Activated effector memory CD4-positive, alpha-beta T cell treated with anti-CD3 and anti-CD28 coated beads, Interleukin-2, amount 50 U/mL, for 16 hours (primary cell): ENCODE measurements at regions not wholly inside any gene's neighbourhood (a gene's known extent, or its start where the extent isn't known, plus 50 kb on each side); places are given as distances from the start of the nearest gene placed in this dataset.

Experiments
- DNase-seq: peaks from one replicate; pipeline ENCODE4 v3.0.0-alpha.2; 2020

DNA sequence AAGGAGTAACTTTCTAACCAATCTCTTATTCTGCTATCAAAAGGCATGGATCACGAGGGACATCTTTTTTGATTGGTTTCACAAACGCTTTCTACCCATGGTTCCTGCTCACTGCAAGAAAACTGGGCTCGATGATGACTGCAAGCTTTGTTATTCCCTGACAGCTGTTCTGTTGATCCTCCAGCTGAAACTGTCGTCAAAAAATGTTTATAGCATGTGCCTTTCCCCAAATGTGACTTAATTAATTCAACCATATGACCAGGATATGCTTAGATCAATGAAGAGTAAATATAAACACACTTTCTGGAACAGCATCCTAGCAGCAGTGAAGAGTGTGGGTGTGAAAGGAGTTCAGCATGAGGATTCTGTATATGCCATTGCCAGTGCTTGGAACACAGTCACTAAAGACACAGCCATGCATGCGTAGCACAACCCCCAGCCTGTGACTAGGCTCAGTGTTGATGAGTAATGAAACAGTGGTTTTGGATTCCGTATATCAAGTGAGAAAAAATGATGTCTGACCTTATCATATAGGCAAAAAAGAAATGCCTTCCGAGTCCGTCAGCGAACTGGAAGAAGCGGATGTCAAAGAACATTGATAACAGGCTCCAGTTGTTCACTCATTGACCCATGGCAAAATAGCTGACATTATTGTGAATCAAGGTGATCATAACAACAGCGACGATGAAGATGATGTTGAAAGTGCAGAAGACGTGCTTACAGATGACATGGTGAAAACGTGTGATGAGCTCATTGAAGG lies 347.4 kb downstream of the FGF9 start:
- DNase-seq: no peak

DNA sequence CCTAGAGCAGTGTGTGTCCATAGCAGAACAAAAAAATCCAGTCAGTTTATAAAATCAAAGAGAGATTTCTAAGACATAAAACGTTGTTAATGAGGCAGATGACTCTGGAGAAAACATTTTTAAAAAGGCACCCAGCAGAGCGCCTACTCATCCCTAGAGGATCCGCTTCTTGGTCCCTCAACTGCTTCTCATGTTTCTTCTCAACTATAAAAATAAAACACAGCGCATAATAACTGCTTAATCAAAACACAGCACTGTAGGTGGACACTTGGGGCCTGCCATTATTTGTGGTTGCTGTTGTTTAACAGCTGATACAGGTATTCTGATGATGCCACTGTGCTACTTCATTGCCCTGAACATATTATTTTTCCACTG lies 347.9 kb downstream of the FGF9 start:
- no peak for DNase-seq

DNA sequence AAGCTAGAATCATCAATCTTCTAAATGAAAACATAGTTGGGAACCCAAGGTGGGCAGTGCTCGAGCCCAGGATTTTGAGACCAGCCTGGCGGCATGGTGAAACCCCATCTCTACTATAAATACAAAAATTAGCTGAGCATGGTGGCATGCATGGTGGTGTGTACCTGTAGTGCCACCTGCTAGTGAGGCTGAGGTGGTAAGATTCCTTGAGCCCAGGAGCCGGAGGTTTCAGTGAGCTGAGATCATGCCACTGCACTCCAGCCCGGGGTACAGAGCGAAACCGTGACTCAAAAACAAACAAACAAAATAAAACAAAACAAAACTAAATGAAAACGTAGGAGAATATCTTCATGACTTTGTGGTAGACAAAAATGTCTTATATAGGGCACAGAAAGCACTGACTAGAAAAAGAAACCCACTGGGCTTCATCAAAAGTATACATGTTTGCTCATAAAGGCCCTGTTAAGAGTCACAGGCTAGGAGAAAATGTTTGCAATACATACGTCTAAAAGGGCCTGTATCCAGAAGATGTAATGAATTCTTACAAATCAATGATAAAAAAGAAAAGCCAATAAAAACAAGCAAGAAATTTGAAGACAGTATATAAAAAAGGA lies 353.6 kb downstream of the FGF9 start:
- no peak for DNase-seq

DNA sequence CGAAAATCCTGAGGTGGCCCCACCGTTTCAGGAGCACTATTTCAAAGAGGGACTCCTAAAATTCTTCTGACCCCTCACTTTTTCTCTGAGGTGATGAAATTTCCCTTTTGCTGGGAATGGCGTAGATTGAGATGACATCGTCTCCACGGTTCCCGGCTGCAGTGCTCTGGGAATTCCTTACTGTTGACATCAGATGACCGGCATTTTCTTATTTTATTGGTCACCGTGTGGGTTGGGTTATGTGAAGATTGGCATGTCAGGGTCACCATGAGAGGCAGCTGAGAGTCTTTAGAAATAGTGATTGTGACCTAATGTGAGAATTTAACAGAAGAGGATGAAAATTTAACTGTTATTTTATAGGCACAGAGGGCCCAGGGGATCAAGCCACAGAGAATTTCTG lies 356.7 kb downstream of the FGF9 start:
- no peak for DNase-seq

DNA sequence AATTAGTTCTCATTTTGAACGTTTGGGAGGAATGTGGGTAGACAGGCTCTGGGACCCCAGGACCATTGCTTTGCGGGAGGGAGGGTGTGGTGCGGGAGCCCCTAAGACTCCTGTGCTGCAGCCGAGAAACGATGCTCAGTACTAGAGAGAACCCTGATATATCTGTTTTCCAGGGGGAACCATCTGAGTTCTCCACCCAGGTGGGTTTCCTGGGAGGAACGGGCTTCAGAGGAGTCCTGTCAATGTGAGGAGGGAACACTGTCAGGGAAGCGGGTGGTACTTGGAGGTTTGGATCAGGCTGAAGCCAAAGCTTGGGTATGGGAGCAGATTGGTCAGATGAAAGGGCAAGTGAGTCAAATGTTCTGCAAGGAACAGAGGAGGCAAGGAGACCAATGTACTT lies 358.0 kb downstream of the FGF9 start:
- DNase-seq: no peak

DNA sequence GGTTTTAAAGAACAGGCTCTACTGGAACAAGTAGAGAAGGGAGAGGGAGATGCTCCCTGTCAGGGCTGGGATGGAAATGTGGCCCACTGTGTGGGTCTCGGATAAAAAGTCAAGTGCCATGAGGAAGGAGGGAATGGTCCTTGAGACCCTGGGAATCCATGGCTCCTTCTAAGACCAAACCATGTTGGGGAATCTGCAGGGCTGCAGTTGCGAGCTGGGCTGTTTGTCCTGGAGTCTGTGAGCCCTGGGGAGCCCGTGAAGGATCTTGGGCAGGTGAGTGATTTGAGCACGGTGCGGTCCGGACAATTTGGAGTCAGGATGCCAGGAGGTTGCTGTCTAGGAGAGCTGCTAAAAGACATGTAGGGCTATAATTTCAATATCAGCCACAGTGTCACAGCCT lies 359.4 kb downstream of the FGF9 start:
- no peak for DNase-seq

DNA sequence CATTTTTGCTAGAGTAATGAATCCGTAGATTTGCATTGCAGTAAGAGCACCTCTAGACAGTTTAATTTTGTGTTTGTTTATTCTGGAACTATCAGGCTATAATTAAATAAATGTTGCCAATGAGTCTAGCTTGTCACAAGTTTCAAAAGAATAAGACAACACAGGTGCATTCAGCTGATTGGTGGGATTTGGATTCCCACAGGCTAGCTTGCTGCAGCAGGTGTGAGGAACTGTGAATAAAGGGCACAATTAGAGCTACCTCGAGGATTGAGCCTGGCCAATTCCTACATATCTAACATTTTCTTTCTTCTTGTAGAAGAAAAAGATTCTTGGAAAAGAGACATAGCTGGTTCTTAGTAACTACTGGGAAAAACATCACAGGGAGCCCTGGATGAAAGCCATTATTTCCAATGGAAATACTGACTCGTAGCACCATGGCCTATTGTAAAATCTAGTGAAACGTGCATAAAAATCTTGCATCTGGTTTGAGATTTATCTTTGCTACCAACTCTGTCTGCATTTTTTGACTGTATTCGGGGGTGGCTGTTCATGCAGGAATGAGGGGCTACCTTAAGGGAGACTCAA lies 360.9 kb downstream of the FGF9 start:
- DNase-seq: no peak

DNA sequence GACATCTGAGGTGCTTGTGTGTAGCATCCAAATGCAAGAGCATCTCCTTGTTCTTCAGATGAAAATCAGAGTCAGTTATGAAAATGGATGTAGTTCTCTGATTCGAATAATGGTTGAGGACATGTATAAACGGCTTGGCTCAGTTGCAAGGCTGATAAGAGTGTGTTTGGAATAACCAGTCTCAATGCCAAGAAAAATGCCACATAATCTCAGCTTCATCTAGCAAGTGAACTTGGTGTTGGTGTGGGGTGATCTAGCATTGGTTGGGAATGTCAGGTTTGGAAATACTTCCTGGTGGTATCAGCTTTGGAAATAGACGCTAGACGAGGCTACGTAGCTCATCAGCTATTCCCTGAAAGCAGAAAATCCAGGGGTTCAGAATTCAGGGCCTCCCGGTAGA lies 362.0 kb downstream of the FGF9 start:
- no peak for DNase-seq

DNA sequence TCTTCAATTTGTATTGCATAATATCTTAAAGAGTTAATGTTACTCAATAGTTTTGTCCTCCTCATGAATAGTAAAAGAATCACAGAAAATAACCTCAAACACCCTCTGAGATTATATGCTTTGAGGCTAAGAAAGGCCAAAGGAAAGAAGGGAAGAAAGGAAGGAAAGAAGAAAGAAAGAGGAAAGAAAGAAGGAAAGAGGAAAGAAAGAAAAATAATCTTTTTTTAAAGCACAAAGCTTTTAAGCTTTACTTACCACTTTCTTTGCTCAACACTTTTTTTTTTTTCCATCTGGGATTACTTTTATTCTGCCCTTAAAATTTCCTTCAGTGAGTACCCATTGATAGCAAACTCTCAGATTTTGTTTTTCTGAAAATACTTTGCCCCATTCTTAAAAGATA lies 369.1 kb downstream of the FGF9 start:
- no peak for DNase-seq

DNA sequence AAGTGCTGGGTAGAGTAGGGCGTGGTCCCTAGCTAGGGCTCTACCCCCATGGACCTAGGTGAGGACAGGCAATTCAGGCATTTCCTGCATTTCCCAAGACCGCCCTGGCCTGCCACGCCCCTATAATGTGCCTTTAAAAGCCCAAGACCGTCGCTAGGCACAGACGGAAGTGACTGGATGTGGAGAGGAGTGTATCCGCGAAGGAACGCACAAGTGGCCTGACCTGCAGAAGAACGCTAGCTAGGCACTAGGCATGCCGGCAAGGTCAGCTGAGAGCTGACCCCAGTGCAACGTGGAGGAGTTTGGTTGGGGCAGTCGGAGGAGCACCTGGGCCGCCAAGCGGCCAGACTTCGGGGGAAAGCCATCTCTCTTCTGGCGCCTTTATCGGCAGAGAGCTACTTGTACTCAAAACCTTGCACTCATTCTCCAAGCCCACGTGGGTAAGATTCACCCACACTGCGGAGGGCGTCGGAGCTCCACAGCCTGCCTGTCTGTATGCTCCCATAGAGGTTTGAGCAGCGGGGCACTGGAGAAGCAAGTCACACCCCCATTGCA lies 370.0 kb downstream of the FGF9 start:
- no peak for DNase-seq

DNA sequence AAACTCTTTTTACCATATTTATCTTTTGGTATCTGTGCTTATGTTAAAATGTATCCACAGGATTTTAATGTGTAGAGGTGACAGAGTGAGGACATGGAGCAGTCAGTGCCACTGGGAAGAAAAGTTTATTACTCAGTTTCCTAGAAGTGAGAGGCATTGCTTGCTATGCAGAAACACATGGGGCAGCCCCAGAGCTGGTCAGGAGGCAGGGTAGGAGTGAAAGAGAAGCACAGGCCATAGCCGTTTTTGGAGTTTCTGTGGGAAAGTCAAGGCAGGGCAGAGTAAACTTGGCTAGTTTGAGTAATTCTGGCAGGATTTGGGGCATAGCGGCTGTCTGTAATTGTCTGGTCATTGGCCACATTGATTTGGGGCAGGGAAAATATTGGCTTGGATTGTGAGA lies 370.9 kb downstream of the FGF9 start:
- no peak for DNase-seq

DNA sequence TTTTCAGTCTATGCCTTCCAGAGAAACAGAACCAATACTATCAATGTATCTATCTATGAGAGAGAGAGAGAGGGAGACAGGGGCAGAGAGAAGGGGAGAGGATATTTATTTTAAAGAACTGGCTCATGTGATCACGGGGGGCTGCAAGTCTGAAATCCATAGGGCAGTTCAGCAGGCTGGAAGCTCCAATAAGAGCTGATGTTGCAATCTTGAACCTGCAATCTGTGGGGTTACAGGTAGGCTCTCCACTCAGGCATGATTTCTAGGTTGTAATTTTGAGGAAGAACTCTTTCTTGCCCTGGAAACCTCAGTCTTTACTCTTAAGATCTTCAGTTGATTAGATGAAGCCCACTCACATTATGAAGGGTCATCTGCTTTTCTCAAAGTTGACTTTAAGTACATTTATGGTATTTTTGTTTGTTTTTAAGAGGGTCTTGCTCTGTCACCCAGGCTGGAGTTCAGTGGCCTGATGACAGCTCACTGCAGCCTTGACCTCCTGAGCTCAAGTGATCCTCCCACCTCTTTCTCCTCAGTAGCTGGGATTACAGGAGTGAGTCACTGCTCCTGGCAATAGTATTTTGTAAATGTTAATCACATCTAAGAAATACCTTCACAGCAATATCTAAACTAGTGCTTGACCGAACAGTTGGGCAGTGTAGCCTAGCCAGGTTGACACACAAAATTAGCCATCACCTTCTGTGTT lies 376.4 kb downstream of the FGF9 start:
- no peak for DNase-seq

DNA sequence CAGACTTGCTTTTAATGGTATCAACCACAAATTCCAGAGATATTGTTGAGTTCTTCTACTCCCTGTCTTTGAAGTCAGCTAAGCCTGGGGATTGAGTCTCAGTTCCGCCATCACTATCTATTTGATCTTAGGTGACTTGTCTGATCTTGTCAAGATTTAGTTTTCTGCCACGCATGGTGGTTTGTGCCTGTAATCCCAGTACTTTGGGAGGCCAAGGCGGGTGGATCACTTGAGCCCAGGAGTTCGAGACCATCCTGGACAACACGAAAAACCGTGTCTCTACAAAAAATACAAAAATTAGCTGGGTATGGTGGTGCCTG lies 376.9 kb downstream of the FGF9 start:
- no peak for DNase-seq

DNA sequence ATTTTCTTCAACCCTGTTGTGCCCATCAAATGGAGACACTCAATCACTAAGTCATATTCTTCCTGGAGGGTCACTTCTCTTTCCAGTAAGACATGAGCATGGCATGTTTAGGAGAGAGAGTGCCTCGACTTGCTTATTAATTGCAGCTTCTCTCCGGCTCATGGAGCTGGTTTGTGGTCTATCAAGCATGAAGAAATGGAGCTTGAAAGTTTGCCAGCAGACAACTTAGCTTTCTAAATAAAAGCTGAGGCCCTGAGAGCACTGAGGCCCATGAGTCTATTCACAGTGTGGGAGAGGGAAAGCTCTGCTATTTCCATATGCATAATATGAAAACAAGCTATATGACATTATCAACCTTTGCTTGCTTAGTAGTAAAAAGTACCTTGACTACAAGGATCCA lies 378.5 kb downstream of the FGF9 start:
- DNase-seq: no peak

DNA sequence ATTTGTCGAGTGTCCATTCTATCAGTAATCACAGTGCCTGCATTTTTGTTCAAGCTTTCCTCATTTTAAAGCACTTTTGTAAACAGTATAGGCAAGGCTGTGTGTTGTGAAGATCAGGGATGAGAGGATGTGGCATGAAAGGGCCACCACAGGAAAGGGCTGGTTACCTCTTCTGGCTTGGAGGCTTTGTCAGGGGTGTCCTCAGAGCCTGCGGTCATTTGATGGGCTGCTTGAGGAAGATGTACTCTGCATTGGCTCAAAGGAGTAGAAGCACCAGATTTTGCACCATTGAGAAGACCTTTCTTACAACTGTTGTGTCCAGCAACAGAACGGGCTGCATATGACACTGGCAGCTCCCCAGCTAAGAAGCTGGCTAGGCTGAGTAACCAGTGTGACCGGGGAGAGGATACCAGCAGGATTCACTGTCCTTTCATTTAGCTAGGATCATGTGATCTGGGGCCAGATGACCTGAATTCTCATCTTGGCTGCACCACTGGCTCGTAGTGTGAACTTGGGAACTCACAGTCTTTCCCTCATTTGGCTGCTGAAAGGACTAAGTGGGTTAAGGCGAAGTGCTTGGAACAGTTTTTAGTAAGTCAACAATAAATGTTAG lies 380.2 kb downstream of the FGF9 start:
- DNase-seq: no peak

DNA sequence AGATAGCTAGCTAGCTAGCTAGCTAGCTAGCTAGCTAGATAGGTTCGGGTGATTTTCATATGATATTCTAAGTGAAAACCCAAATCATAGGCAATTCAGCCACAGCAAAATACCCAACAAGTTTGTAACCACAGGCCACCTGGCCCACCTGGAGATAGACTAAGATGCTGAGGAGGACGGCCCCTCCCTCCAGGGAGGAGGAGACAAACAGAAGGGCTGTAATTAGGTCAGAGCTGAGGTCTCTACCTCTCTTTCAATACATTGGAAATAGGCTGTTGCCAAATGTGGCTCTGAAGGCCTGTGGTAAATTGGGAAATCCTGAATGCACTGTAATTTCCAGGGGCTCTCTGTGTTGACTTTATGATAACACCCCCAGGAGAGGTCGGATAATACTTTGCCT lies 382.2 kb downstream of the FGF9 start:
- DNase-seq: no peak

DNA sequence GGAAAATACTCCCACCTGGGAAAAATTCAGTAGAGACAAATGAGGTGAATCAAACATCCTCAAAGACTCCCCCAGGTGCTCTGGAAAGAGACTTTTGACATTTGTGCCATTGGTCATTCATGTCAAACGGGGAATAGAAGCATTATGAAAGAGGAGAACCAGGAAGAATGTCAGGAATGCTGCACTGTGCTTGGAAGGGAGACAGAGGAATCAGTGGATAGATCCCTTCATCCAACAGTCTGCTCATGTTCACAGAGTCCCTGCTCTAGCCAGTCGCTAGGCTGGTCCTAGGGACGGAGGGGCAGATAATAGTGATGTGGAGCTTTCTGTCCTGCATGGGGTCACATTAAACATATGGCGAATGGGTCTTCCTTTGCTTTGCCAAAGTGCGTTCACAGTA lies 384.4 kb downstream of the FGF9 start:
- DNase-seq: no peak

DNA sequence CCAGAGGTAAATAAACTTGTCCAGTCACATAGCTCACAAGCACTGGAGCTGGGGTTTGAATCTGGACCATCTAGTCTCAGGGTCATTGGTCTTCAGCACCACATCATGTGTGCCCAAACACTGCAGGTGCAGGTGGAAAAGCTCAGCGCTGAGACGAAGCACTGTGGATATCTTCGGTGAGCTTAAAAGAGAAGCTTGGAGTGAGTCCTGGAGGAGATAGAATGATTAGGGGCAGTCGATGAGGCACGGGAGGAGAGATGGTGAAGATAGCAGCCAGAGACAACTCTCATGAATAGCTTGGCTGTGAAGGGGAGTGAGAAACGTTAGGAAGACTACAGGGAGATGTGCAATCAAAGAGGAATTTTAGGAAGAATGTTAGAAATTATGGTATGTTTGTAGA lies 389.3 kb downstream of the FGF9 start:
- no peak for DNase-seq

DNA sequence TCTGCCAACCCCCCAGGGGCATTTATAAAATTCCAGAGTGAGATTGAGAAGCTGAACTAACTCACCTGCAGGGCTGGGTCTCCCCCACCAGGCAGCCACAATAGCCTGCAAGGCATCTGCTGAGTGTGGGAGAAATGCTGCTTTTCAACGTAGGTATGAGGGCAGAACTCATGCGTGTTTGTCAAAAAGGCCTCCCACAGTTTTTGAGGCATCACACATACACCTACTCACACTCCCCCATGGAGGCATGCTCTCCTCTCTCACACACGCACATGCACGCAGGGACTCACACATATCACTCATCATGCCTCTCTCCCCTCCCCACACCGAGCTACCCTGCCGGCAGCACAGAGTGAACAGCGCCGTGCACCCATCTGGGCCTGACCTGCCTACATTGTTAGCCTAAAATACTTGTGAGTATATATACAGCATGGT lies 390.5 kb downstream of the FGF9 start:
- peak; percentile 88 for DNase-seq

DNA sequence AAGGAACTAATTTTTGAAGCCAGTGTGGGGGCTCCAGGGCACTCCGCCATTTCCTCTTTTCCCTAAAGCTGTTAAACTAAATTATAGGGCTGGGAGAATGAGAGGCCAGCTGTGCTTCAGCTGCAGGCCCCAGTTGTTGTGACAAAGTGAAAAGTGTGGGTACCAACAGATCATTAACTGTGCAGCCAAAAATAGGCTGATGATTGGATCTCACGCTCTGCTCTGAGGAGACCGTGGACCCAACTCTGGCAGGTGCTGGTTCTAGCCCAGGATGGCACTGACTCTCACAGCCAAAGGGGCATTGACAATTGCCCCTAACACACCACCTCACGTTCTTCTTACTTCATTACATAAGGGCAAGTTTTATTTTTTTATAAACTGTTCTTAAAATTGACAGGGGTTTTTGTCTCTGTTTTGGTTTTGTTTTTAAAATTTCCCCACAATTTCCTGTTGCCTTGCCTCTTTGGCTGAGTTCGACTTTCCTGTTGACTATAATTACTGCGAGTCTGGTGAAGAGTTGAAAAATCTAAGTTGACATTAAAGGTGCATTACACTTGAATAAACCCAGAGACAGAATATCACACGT lies 391.0 kb downstream of the FGF9 start:
- DNase-seq: peak; percentile 69

DNA sequence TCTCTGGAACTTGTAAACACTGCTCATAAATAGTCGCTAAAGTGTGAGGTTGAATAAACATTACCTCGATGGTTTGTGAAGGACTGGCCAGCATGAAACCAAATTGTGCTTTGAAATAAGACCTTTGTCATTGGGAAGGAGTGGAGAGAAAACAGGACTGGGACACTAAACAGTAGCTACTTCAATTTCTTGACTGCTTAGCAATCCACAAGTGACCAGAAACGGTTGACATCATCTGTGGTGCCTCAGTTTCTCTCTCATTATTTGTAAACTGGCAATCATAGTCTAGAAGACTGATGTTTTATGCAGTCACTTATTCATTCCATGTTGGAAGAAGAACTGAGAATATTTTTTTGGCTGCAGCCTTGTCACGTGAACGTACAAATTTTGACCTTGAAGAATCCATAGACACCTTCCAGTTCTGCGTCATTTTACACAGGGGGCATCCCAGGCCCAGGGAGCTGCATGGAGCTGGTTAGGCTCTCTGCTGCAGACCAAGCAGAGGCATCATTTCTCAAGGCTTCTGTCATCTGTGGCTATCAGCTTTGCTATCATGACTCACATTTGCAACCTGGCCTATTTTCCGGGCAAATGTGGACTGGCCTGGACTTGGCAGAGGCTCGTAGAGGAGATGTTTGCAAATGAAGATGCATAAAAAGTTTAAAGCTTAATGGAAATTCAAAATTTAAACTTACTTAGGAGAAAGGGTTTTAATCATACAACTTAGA lies 391.8 kb downstream of the FGF9 start:
- DNase-seq: no peak

DNA sequence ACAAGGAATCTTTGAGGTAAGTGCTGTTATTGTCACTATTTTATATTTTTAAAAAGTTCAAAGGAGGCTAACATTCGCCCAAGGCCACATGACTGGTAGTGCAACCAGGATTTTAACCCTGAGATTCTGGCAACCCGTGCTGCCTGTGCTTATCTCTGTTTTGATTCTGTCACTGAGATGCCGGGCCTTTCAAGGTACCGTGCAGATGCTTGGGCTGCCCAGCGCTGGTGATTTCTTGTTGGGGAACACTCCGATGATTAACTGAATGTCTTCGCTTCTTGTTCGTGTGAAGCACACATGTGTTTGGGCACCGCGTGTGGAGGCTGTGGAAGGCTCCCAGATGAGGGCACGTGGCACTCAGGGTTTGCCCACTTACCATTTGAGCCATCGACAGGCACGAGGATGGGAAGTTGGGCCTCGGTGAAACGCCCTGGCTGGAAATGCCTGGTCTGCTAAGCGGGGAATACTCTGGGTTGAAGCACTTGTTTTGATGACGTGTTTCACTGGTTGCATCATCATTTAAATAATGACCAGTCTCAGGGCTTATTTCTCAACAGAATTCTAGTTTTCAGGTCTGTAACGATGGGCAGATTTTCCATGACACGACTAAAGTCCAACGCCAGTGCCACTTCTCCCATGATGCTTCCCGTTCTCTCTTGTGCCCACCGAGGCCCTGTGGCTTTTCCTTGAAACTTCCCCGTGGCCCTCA lies 392.7 kb downstream of the FGF9 start:
- DNase-seq: no peak
